HG02884 (cell line): ENCODE measurements at regions not wholly inside any gene's neighbourhood (a gene's known extent, or its start where the extent isn't known, plus 50 kb on each side); places are given as distances from the start of the nearest gene placed in this dataset.
A peak's percentile ranks its signal among the peaks of the same experiment; 100 is the strongest.
"Not testable (repeated sequence)": the region's sequence is repeated elsewhere in the genome, so short reads cannot be mapped to it uniquely, and the experiment has no call there.

Source experiments
- ATAC-seq: cut with Tn5 transposase; IDR thresholded peaks from one replicate; pipeline ENCODE4 v1.9.1; 2021; ENCODE audit warnings: mild to moderate bottlenecking, moderate library complexity; ENCODE audit not compliant: unreplicated experiment

DNA sequence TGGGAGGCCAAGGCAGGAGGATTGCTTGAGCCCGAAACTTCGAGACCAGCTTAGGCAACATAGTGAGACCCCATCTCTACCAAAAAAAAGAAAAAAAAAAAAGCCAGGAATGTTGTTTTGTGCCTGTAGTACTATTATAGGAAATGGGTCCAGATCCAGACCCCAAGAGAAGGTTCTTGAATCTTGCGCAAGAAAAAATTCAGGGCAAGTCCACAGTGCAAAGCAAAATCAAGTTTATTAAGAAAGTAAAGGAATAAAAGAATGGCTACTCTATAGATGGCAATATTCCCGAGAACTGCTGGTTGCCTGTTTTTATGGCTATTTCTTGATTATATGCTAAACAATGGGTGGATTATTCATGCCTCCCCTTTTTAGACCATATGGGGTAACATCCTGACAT is 51.2 kb upstream of the RDX start:
- ATAC-seq: no peak

DNA sequence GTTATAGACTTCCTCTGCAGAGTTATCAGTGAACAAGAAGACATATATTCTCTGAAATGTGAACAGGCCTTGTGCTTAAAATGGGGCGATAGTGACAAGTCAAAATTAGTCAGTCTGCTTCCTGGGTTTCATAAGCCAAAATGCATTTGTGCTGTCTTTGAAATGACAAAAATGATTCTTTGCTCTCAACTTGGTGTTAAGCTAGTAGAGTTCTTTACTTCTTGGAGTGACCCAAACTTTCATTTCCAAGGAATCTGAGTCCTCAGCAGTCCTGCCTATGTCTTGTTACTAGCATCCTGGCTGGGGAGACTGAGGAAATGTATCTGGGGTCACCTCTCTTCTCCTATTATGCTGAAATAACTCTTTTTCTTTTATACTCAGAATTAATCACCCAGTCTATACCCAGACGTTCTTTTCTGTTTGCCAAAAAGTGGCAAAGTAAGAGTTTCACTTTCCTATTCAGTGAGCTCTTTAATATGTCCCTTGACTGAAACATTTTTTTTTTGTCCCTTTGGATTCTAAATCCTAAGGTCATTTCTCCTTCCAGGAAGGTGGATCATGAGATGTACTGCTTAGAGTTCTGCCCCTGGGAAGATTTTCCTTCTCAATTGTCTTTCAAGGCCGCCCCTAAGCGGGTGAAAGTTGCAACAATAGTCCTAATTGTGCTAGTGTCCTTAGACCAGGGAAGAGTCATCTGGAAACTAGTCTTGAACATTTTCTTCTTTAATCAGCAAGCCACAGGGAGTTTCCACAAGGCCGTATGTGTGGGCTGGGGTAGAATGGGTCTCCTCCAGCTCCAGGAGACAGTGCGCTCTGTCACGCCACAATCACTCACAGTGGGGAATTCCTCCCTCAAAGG is 53.0 kb upstream of the RDX start:
- ATAC-seq: peak; percentile 88

DNA sequence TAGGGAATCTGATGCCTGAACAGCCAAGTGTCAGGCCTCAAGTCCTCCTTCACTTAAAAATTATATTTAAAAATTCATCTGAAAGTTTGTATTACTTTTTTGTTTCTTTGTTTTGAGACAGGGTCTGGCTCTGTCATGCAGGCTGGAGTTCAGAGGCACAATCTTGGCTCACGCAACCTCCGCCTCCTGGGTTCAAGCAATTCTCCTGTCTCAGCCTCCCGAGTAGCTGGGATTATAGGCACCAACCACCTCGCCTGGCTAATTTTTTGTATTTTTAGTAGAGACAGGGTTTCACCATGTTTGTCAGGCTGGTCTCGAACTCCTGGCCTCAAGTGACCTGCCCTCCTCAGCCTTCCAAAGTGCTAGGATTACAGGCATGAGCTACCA is 53.6 kb upstream of the RDX start:
- ATAC-seq: not testable (repeated sequence)

DNA sequence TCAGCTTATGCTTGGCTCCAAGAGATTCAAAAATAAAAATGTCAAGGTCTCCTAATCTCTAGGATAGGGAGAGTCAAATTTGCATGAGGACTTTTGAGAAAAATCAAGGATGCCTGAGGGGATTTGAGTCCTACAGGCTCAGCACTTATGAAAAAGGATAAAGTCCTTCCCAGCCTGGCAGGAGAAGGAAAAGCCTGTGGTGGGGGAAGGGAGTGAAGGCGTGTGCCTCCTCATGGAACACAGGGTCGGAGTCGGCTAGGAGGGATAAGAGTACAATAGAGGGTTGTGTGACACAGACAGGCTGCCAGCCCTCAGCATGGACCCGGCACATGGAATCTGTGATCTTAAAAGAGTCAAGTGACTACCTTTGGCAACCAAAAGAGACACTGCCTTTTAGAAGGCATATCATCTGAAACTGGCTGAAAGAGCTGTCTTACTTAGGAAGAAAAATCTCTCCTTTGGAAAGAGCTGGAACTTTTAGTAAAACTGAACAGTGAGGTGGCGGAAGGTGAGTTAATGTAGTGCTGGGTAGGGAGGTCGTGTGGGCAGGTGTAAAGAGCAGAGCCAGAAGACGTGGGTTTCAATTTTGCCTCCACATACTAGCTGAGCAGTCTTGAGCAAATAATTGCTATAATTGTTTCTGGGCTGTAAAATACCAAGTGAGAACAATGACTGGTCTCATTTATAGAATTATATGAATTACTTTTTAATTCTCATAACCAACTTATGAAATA is 58.8 kb upstream of the RDX start:
- ATAC-seq: no peak

DNA sequence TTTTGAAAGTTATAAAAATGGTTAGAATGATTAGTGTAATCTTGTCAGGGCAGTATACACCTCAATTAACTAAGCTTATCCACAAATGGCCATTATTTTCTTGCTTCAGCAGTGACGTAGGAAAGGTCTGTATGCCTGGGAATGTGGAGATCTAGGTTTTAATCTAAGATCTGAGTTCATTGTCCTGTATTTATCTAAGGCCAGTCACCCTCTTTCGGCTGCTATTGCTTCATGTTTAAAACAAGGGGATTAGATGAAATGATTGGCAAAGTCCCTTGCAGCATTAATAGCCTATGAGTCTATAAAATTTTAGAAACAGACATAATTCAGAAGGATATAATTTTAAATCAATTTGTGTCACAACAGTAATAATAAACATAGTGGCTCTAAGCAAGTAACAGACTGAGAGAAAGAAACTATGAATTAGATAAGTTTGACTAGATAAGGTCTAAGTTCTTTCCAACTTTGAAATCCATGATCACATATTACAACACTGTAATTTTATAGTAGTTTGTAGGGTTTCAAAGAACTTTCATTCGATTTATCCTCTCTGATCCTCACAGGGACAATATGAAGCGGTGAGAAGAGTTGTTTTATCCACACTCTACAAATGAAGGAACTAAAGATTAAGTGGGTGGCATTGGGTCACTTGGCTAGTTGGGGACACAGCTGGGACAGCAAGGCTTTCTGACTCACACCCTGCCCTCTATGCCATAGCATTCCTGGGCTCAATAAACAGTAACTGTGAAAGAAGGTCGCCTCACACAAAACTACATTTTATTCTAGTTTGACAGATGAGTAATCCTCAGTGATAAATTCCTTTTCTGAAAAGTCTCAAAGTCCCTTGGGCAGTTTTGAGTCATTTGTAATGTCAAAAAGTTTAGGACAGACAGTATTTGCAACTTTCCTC is 60.6 kb upstream of the RDX start:
- no peak for ATAC-seq

DNA sequence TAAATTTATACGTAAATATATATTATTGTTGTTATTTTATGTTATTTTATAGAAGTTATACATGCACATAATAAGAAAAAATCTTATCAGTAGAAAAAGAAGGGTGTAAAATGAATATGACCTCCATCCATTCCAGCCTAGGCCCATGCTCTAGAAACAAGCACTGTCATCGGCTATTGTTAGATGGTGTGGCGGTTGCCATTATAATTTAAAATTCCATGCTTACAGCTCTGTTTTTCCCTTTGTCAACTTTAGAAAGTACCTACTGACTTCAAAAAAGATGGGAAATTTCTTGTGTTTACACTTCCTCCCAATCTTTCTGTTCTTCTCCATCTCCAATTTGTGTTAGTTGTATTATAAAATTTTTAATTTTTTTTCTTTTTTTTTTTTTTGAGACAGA is 61.9 kb upstream of the RDX start:
- ATAC-seq: no peak

DNA sequence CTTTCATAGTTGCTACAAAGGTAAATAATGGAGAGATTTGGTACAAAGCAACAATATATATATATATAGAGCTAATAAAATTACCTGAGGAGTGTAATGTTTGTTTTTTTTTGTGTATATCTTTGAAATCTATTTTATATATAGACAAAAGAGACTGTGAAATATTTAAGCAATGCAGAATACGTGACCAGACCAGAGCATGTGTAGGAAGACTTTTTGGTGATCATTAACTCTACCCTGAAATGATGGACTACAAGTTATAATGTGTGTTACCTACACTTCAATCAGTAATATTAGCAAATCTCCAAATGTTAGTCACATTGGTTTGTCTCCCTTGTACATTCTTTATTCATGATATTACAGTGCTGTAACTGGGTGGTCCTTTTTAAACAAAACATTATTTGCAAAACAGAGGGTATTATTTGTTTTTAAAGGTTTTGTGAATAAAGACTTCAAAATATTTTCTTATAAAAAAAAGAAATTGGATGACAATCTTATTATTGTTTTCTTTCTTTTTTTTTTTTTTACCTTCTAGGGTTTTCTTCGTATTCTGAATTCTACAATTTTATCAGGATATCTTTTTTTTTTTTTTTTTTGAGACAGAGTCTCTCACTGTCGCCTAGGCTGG is 64.5 kb upstream of the RDX start:
- ATAC-seq: not testable (repeated sequence)

DNA sequence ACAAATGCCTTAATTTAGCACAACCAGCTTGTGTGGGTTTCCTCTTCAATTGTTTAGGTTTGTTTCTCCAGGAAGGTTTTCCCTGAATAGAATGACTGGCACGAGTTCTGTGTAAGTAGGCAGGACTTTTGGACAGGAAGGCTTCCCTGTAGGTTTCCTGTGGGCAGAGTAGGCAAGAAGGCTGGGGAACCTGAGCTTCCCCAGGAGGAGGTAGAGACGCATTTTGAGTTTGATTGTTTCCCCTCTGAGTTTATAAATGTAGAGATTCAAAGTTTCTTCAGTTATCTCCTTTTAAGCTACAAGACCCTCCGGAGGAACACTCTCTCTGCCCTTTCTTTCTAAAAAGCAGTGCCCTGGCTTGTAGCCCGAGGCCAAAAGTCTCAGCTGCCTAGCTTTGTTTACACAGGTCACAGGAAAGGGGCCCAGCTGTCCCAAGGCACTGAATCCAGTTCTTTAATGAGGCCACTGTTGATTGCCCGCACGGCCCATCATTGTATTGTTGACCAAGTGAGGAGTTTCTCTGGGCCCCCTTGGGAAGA is 66.6 kb upstream of the RDX start:
- no peak for ATAC-seq

DNA sequence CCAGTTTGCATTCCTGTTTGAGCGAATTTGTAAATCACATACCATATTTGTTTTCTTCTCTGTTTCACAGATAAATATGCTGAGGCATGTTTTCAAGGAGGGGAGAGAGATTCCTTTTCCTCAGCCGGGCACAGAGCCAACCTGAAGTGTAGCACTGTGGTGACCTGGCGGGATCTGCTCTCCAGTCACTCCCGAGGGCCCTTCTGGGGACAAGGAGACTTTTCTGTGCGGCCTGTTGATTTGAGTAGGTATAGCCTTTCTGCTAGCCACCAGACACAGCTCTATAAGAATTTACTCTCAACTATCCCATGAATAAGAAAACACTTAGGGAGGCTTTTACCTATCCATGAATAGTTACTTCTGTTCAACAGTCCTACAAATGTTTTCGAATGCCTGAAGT is 63.5 kb upstream of the FDX1 start:
- ATAC-seq: no peak

DNA sequence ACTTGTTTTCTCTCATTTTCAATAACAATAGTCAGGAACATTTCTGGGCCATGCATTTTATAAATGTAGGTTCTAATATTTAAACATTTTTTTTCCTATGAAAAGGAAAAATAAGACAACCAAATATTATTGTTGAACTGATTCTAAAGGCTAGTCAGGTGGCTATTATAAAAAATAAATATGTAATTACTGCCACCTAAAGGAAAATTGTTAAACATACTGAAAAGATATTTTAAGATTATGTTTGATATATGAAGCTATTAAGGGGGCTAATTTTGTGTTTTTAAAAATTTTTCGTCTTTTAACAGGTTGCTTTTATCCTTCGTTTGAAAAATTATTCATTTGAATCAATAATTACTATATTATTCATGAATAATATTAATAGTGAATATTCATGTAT is 62.2 kb upstream of the FDX1 start:
- ATAC-seq: no peak

DNA sequence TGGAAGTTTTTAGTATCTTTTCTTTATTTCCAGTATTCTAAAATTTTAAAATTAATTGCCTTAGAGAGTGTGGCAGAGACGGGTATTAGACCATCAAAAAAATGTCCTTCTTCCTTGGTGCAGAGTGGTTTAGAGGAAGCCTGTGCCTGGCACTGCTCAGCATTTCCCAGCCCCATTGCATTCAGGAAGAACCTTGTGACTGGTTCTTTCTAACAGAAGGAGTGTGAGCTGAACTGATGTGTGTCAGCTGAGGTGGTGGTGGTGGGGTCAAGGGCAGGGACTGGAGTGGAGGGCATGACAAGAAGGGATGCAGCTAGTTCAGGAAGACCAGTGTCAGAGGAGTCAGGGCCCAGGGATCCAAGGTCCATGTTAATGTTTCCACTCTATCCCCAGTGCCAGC is 58.7 kb upstream of the FDX1 start:
- no peak for ATAC-seq

DNA sequence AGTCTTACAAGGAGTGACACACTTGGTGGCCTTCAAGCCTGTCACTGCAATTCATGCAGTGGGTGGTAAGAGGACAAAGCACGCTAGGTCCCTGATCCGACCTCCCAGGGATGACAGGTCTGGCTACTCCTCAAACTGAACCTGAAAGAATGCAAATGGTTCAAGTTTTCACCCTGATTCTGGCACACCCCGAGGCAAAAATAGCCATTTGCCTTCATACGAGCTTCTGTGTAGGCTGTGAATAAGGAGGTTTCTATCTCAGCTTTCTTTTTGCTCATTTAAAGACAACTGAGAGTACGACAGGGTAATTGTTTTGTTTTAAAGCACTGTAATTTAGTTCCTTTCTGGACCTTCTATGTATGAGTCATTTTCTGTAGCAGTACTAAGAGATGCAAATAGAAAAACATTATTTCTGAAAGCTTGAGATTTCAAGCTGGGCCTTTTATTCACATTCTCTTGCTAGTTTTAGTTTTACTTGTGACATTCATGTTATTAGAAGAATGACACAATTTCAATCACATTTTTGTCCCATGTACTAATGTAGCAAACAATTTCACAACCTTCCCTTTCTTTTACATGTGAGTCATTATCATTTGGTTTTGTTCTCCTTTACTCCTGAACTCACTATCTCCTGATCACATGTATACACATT is 56.6 kb upstream of the FDX1 start:
- peak; percentile 92 for ATAC-seq

DNA sequence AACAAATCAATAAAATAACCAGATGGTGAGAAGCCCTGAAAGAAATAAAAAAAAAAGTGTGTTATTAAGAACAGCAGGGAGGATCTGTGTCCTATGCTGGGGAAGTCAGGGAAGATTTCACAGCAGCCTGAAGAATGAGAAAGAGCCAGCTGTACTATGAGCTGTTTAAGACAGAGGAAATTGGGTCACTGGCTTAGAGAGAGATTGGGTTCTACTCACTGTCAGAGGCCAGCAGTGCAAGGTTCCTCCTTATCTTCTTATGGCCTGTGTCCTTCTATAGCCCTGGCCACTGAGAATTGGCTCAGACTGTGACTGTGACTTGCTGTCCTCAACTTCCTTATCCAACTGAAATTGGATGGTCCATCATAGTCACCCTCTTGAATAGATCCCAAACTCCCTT is 54.8 kb upstream of the FDX1 start:
- ATAC-seq: no peak

DNA sequence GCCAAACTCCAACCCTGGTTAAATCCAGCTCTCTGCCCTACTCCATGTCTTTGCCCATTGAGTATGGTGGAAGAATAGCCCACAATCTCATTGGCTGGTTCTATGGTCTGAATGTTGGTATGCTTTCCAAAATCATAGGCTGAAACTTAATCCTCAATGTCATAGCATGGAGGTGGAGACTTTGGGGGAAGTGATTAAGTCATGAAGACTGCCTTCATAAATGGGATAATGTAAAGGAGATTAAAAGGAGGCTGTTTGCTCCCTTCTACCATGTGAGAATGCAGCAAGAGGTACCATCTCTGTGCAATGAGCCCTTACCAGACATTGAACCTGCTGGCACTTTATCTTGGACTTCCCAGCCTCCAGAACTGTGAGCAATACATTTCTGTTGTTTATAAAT is 54.4 kb upstream of the FDX1 start:
- no peak for ATAC-seq

DNA sequence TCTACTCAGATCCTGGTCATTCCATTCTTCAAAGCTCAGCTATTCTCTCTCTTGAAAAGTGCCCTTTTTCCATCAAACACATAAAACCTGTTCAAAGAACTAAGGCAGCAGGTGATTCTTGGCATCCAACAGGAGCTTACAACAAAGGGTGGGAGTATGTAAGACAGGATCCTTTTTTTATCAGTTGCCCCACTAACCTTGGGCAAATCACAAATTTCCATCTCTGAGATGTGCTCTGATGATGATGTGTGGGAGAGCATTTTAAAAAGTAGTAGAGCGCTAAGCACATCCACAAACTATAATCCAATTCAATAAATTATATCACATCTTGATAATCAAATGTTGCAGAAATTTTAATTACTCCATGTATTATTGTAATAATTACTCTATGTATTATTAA is 53.7 kb upstream of the FDX1 start:
- no peak for ATAC-seq

DNA sequence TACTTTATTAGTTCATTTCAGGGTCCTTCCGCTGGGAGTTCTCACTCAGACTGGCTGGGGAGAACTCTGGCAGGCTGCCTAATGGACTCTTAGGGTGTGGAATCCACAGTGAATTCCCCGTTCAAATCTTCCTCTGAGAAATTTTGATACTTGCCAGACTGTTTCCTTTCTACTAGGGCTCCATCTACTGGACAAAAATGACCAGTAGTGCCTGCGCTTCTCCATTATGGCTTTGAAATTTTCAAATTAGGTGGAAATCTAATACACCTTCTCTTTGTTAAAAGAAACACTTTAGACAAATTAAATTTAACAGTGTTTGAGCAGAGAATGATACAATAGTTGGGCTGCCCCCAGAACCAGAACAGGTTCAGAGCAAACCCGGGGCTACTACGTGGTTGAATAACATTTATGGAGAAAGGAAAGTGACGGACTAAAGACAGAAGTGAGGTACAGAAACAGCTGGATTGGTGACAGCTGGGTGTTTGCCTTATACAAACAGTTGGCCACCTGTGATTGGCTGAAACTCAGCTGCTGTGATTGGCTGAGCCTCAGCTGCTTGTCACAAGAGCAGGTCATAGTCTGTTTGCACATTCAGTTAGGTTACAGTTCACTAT is 52.9 kb upstream of the FDX1 start:
- peak; percentile 39 for ATAC-seq

DNA sequence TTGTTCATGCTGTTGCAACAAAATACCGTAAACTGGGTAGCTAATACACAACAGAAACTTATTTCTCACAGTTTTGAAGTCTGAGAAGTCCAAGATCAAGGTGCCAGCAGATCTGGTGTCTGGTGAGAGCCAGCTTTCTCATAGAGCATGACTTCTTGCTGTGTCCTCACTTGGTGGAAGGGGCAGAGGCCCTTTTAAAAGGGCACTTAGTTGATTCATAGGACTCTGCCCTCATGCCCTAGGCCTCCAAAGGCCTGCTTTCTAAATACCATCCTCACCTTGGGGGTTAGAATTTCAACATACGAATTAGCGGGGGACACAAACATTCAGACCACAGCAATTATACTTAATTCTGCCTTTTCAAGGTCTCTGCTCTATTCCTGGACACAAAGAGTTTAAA is 52.3 kb upstream of the FDX1 start:
- no peak for ATAC-seq

DNA sequence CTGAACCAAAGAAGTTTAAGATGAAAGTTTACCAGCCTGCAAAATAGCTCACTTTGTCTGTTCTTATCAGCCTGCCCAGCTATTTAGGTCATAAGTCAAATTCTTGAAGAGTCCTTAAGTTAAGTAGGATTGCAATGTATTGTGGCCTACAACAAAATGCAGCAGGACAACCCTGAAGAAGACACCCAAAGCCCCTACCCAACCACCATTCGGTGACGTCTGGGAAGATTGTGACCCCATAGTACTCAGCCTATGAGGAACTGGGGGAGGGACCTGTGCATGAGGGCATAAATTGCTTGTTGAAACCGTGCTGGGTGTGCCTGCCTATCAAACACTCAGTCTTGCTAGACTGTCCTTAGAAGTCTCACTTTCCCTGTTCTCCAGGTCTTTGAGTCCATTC is 50.5 kb upstream of the FDX1 start:
- ATAC-seq: no peak

DNA sequence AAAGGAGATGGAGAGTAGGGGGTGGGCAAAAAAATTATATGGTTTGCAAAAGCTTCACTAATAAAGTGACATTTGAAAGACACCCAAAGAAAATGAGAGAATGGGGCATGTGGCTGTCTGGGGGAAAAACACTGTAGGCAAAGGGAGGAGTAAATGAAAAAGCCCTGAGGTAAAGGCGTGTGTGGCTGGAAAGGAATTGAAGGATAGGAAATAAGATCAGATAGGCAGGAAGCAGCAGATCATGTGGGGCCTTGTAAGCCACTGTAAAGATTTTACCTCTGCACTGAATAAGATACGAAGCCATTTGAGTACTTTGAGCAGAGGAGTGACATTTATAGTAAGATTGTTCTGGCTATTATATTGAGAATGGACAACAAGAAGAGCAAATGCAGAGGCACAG is 49.8 kb upstream of the FDX1 start:
- ATAC-seq: no peak
